ENCODE measurements at regions not wholly inside any gene's neighbourhood (a gene's known extent, or its start where the extent isn't known, plus 50 kb on each side); places are given as distances from the start of the nearest gene placed in this dataset.

DNA sequence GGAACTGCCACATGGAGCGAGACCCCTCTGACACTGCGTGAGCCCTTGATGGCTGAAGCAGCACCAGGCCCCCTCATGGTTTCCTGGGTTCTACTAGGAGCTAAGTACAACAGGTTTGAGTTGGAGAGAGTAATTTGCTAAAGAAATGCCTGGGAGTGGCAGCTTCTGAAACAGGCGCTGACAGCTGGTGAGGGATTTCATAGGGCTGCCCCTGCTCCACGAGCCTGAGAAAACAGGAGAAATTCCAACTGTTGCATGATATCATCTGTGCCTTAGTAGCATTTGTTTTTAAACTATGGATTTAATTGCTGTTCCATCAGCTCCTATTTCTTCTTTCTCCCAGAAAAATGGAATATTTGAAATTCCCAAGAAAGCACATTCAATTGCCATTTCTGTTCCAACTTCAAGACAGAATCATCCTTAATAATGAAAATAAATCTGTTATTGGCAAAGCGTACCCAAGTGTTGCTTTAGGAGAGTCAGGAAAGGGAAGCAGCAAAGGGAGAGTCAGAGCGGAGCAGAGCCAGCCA is 78.8 kb upstream of the ANKFN1 start:
- no peak for DNase-seq (ENCODE audit: low read depth)
- TF ChIP-seq, protein P1, sequence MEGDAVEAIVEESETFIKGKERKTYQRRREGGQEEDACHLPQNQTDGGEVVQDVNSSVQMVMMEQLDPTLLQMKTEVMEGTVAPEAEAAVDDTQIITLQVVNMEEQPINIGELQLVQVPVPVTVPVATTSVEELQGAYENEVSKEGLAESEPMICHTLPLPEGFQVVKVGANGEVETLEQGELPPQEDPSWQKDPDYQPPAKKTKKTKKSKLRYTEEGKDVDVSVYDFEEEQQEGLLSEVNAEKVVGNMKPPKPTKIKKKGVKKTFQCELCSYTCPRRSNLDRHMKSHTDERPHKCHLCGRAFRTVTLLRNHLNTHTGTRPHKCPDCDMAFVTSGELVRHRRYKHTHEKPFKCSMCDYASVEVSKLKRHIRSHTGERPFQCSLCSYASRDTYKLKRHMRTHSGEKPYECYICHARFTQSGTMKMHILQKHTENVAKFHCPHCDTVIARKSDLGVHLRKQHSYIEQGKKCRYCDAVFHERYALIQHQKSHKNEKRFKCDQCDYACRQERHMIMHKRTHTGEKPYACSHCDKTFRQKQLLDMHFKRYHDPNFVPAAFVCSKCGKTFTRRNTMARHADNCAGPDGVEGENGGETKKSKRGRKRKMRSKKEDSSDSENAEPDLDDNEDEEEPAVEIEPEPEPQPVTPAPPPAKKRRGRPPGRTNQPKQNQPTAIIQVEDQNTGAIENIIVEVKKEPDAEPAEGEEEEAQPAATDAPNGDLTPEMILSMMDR (IDR thresholded peaks at IDR 0.05; ENCODE audit: insufficient read depth, low read depth, low read length, missing control alignments): no peak
- H3K4me3 ChIP-seq (ENCODE audit: low read depth, low read length): no peak overlapping the region

DNA sequence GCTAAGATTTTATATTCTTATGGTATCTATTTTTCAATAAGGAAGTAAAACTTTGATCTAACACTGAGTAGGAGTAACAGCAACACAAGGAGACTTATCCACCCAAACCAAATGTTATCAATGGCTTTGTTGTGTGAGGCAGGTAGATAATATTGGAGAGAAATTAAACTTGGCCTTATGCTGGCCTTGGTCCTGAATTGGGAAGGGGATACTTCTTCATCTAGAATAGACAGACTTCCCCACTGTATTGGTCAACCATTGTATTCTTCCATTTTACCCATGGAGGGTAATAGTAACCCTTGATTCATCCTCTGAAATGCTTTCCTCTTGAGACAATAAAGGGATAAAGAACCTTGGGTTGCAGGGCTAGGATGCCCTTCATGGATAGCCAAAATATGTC is 76.3 kb upstream of the ANKFN1 start:
- TF ChIP-seq, protein P1 (IDR thresholded peaks at IDR 0.05; ENCODE audit: insufficient read depth, low read depth, low read length, missing control alignments): no peak
- no peak for DNase-seq (ENCODE audit: low read depth)
- no peak overlapping the region for H3K4me3 ChIP-seq (ENCODE audit: low read depth, low read length)

DNA sequence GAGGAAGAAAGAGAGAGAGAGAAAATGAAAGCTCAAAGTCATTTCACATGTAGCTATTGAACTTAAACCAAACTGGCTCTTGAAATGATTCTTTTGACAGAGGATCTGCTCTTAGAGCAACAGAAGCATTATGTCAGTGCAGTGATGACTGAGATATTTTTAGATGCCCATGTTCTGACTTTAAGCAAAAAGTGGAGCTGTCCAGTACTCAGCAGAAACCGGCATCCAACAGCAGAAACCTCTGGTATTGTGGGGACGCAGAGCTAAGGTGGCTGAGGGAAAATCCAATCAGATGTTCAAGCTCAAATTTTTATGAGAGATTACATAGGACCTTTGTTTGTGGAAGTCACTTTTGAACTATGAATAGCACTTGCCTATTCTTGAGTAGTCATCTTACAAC is 69.8 kb upstream of the ANKFN1 start:
- TF ChIP-seq, protein P1 (IDR thresholded peaks at IDR 0.05; ENCODE audit: insufficient read depth, low read depth, low read length, missing control alignments): no peak
- no peak overlapping the region for H3K4me3 ChIP-seq (ENCODE audit: low read depth, low read length)

DNA sequence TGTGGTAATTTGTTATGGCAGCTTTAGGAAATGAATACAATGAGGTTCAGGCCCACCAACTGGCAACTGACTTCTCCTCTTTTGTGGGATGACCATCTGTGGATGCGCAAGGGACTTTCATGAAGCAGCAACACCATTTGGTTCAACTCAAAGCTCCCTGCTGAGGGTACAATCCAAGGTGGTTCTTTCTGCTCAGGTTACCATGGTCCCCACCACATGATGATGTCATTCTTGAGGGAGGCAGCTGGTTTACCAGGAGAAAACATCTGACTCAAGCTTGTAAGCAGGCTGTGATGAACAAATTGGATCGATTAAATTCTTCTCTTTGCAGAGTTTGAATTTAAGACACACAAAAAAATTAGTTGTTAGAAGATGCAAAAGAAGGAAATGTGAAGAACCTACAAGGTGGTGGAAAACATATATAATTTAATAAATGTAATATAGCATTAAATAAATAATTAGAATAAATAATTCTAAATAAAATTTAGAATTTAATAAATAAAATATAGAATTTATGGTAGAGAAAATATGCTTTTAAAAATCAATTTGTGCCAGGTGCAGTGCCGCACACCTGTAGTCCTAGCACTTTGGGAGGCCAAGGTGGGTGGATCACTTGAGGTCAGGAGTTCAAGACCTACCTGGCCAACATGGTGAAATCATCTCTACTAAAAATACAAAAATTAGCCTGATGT is 67.6 kb upstream of the ANKFN1 start:
- TF ChIP-seq, protein P1 (IDR thresholded peaks at IDR 0.05; ENCODE audit: insufficient read depth, low read depth, low read length, missing control alignments): no peak
- DNase-seq (ENCODE audit: low read depth): no peak
- no peak overlapping the region for H3K4me3 ChIP-seq (ENCODE audit: low read depth, low read length)

More for the DNA sequence above, 69.8 kb upstream of the ANKFN1 start:
- no peak for DNase-seq (ENCODE audit: low read depth)

DNA sequence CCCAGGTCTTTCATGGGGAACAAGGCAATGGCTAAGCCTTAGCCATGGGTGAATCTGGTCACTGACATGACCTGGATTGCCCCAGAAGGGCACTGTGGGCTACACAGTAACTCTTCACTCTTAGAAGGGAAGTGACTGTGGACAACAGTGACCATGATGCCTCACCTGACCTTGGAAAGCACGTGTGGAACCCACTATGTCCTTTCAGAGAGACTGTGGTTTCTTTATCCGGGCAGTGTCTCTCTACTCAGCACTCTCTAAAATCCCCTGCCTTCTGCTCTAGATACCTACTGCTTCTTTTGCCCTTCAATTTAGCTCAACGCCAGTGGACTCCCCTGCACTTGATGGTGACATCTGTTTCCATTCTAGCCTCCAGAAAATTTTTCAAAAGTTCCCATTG is 66.1 kb upstream of the ANKFN1 start:
- TF ChIP-seq, protein P1 (IDR thresholded peaks at IDR 0.05; ENCODE audit: insufficient read depth, low read depth, low read length, missing control alignments): no peak
- H3K4me3 ChIP-seq (ENCODE audit: low read depth, low read length): no peak overlapping the region
- no peak for DNase-seq (ENCODE audit: low read depth)

DNA sequence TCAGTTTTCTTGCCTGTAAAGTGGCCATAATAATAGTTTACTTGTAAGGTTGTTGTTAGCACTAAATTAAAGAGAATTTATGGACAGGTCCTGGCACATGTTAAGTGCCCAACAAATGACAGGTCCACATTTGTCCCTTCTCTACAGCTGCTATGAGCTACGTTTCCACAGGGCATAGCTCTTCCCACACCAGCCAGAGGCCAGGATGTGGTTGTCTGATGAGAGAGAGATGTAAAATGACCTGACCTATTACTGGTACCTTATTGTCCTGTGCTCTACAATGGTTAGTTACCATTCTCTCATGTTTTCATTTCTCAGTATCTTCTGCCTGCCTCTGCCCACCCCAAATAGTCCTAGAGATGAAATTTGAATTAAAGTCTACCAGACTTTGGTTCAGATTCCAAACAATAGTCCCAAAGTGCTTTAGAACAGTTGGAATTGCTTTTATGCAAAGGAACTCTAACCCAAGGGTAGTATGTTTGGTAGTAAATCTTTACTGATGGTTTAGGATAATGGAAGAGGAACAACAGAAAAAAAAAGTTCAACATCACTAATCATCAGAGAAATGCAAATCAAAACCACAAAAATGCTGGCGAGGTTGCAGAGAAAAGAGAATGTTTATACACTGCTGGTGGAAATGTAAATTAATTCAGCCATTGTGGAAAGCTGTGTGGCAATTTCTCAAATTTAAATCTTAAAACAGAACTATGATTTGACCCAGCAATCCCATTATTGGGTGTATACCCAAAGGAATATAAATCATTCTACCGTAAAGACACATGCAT is 57.1 kb upstream of the ANKFN1 start:
- H3K4me3 ChIP-seq (ENCODE audit: low read depth, low read length): no peak overlapping the region
- no peak for DNase-seq (ENCODE audit: low read depth)
- TF ChIP-seq, protein P1 (IDR thresholded peaks at IDR 0.05; ENCODE audit: insufficient read depth, low read depth, low read length, missing control alignments): no peak
